AG09319 (cell line): ENCODE measurements at regions not wholly inside any gene's neighbourhood (a gene's known extent, or its start where the extent isn't known, plus 50 kb on each side); places are given as distances from the start of the nearest gene placed in this dataset.
"Not testable (repeated sequence)": the region's sequence is repeated elsewhere in the genome, so short reads cannot be mapped to it uniquely, and the experiment has no call there.

ENCODE experiments used
- DNase-seq: peaks from one replicate; pipeline ENCODE4 v3.0.0-alpha.2; 2010; ENCODE audit warnings: low read depth; ENCODE audit errors: extremely low read depth
- TF ChIP-seq, protein P1 (sequence below): IDR thresholded peaks from 2 replicates; pipeline ENCODE4 v1.5.1; 2011; ENCODE audit warnings: low read depth, mild to moderate bottlenecking, inconsistent platforms, low read length, moderate library complexity

DNA sequence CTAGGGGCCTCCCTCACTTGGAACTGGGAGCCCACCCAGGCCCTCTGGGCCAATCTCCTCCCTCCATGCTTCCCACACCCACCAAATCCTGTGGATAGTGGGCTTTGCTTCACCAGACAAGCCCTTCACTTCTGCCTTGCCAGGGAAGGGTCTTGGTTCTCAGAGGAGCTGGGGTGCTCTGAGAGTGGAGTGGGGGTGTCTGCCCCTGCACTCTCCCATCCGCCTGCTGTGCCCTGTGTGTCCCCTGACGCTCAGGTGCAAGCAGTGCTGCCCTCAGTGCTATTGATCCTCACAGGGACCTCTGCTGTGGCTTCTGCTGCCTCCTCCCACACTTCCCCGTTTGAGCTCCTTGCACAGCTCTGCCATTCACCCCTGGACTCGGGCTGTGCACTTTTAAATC is 117.3 kb upstream of the NKX1-1 start:
- no peak for DNase-seq
- TF ChIP-seq, protein P1, sequence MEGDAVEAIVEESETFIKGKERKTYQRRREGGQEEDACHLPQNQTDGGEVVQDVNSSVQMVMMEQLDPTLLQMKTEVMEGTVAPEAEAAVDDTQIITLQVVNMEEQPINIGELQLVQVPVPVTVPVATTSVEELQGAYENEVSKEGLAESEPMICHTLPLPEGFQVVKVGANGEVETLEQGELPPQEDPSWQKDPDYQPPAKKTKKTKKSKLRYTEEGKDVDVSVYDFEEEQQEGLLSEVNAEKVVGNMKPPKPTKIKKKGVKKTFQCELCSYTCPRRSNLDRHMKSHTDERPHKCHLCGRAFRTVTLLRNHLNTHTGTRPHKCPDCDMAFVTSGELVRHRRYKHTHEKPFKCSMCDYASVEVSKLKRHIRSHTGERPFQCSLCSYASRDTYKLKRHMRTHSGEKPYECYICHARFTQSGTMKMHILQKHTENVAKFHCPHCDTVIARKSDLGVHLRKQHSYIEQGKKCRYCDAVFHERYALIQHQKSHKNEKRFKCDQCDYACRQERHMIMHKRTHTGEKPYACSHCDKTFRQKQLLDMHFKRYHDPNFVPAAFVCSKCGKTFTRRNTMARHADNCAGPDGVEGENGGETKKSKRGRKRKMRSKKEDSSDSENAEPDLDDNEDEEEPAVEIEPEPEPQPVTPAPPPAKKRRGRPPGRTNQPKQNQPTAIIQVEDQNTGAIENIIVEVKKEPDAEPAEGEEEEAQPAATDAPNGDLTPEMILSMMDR, result no peak

DNA sequence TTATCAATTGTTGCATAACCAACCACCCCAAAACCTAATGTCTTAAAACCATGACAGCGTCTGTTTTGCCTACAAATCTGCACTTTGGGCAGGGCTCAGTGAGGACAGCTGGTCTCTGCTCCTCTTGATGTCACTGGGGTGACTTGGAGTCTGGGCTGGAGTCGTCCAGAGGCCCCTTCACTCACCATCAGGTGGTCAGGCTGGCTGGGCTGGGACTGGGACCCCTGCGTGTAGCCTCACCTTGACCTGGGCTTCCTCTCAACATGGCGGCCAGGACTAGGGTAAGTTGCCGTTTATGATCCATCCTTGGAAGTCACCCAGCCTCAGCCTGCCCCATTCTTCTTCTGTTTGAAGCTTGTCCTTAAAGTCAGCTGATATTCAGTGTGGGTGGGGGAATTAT is 116.8 kb upstream of the NKX1-1 start:
- TF ChIP-seq, protein P1, result no peak
- DNase-seq, result no peak

DNA sequence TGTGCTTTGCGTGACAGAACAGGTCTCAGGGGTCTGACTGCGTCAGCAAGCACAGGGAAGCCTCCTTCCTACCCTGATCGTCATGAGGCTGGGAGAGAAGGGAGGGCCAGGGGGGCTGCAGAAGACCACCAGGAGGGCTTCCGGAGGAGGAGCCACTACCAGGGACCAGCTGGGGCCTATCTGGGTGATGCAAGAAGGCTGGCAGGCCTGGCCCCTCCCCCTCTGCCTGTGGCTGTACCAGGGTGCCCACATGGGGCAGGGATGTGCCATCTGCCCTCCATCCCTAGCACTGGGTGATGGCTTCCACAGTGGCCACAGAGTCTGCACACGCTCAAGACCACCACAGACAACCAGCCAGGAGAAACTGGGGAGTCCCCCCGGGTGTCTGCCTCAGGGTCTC is 116.4 kb upstream of the NKX1-1 start:
- DNase-seq, result no peak
- TF ChIP-seq, protein P1, result no peak

DNA sequence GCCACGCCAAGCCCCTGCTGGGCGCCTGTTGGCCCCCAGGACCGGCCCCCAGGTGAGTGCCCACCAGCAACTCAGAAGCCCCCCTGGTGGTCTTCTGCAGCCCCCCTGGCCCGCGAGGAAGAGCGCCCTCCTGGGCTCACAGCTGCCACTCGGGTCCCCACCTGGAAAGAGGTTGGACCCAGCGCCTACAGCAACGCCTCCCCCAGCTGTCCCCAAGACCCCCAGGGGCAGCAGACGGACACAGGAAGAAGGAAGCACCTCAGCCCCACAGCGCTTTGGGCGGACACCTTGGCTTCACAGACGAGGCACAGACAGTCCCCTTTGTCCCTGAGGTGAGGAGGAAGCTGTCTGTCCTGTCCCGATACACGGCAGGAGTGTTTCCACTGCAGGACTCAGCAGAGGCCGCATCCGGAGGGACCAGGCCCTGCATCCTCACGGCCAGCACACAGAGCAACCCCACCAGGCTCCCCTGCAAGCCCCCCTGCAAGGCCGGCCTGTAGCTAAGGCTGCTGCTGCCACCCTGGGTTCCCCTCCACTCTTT is 115.6 kb upstream of the NKX1-1 start:
- TF ChIP-seq, protein P1, result no peak
- DNase-seq, result no peak

DNA sequence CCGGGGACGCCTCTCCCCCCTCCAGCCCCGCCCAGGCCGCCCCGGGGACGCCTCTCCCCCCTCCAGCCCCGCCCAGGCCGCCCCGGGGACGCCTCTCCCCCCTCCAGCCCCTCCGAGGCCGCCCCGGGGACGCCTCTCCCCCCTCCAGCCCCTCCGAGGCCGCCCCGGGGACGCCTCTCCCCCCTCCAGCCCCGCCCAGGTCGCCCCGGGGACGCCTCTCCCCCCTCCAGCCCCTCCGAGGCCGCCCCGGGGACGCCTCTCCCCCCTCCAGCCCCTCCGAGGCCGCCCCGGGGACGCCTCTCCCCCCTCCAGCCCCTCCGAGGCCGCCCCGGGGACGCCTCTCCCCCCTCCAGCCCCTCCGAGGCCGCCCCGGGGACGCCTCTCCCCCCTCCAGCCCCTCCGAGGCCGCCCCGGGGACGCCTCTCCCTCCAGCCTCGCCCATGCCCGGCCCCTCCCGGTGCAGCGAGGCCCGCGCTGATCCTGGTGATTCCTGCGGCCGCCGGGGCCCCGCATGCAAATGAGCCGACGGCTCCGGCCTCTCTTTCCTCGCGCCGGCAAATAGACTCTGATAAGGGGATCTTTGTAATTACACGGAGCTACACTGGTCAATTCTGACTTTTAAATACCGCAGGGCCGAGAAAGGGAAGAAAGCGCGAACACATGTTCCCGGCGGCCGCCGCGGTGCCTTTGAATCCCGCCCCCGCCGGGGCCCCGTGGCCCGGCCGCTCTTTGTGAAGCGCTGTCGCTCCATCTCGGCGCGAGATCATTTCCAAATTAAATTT is 114.7 kb upstream of the NKX1-1 start:
- DNase-seq, result not testable (repeated sequence)

DNA sequence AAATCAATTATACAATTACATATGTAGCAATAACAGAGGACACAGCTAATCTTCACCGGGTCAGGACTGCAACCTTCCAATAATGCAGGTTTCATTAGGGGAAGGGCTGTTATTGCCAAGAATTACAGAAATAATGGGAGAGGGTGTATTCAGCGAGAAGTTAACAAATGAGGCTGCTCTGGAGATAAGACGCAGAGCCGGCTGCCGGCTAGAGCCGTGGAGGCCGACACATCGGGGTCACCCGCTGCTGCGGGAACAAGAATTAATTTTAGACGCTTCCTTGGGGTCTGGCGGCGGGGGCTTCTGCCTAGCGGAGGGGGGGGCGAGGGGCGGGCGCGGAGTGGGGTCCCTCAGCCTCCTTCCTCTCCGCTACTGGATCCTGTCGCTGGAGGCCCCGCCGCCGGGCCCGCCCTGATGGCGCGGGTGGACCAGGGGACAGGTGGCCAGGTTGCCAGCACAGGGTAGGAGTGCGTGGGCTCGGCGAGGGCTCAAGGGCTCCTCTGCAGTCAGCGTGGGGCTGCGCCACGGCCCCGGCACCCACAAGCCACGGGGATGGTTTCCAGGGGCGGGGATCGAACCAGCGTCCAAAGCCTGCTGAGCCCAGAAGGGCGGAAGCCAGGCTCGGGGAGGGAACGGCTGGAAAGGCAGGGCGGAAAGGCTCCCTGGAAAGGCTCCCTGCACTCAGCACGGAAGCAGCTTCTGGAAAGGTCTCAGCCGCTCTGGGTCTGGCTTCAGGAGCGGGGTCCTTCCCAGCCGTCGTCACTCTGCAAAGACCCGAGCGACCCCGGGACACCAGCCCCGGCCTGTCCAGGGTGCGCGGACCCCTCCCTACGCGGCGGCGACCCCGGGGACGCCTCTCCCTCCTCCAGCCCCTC is 113.8 kb upstream of the NKX1-1 start:
- TF ChIP-seq, protein P1, result no peak
- no peak for DNase-seq

DNA sequence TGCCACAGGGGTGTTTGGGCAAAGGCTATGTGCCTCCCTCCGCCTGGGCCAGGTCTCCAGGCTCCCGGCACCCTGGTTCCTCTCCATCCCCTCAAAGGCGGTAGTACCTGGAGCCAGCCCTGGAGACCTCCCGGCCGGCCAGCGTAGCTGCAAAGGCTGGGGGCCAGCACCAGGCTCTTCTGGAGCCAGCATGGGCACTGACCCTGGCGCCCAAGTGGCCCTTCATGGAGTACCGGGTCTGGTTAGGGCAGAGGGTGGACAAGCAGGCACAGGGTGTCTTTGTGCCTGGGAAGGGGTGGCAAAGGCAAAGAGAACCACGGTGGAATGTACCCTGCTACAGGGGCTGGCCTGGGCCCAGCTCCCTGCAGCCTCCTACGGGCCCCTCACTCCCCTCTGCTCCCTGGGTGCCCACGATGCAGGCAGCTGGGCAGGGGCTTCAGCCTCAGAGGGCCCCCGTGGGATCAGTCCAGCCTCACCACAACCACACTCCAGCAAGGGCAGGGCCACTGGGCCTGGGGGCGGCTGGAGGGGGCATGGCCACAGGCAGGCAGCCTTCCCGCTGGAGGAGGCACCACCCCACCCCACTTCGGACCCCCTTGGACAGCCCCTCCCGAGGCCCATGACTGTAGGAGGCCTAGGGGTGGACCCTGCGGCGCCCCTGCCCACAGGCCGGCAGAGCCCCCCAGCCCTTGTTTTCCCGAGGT is 112.9 kb upstream of the NKX1-1 start:
- no peak for DNase-seq
- TF ChIP-seq, protein P1, result no peak
